ENCODE measurements at regions not wholly inside any gene's neighbourhood (a gene's known extent, or its start where the extent isn't known, plus 50 kb on each side); places are given as distances from the start of the nearest gene placed in this dataset.
"Not testable (repeated sequence)": the region's sequence is repeated elsewhere in the genome, so short reads cannot be mapped to it uniquely, and the experiment has no call there.

DNA sequence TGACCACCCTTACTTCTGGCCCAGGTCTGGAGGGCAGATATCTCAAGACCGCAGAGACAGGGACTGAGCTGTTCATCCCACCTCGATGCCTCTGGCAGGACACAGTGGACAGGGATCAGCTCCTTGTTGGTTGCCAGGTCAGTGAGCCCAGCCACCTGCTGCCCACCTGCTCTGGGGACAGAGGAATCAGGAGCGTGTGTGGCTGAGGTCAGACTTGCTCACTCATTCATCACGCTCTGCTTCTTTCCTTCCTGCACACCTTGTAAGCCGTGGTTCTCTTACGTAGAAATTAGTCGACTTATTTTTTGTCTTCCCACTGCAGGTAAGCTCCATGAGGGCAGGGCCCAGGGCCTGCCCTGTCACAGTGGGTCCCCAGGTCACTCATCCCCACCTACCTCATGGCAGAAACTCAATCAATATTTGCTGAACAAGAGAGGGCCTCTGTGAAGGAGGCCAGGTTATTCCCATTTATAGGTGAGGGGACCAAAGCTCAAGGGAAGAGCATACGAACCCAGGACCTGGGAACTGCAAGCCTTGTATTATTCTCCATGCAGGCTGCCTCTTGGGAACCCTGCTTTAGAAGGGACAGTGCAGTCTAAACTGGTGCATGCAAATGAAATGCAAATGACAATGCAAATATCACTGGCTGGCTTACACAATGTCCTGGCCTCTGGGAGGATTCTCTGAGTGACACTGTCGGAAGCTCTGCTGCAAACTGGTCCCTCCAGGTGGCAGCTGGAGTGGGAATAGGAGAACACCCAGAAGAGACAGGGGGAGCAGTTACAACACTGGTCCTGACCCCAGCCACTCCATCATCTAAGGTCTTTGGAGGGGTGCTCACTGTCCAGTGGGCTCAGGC is 58.4 kb upstream of the PAX7 start:
- Histone ChIP-seq H3K4me3 (ENCODE audit: low read length) (no peak overlapping the region), H3K79me2 (ENCODE audit: control insufficient read depth, insufficient read depth, low read length) (no peaks in the 10 kb centered on the region), H3K4me1 (ENCODE audit: control insufficient read depth, low read depth, low read length) (no peaks in the 10 kb centered on the region), H3K79me1 (ENCODE audit: low read length) (no peaks in the 10 kb centered on the region), H3K9ac (ENCODE audit: low read length) (no peak overlapping the region), H3K4ac (ENCODE audit: low read depth, low read length) (no peak overlapping the region), H4K5ac (ENCODE audit: low read length) (no peak overlapping the region), H3K36me3 (ENCODE audit: control insufficient read depth, insufficient read depth, low read length) (no peaks in the 10 kb centered on the region), H2BK120ac (ENCODE audit: low read depth, low read length) (no peak overlapping the region), H3K27me3 (ENCODE audit: insufficient read depth, low read length, poor library complexity) (no peaks in the 10 kb centered on the region), H2BK15ac (replicated peaks; ENCODE audit: low read depth) (no peak overlapping the region), H3K4me2 (ENCODE audit: low read length) (no peak overlapping the region), H3K27ac (ENCODE audit: low read depth, low read length) (no peak overlapping the region), H3K56ac (ENCODE audit: low read length) (no peak overlapping the region), H2AK5ac (ENCODE audit: low read length) (no peak overlapping the region), H4K8ac (ENCODE audit: low read depth, low read length) (no peak overlapping the region), H3K23ac (ENCODE audit: low read length) (no peak overlapping the region), H2BK5ac (ENCODE audit: low read length) (no peak overlapping the region), H3K18ac (ENCODE audit: low read length) (no peak overlapping the region)
- peak; percentile 27 for DNase-seq
- WGBS (ENCODE audit: extremely low coverage, insufficient coverage, low lambda C conversion rate) = no CpG with 5 or more reads among the region's 9 CpGs

DNA sequence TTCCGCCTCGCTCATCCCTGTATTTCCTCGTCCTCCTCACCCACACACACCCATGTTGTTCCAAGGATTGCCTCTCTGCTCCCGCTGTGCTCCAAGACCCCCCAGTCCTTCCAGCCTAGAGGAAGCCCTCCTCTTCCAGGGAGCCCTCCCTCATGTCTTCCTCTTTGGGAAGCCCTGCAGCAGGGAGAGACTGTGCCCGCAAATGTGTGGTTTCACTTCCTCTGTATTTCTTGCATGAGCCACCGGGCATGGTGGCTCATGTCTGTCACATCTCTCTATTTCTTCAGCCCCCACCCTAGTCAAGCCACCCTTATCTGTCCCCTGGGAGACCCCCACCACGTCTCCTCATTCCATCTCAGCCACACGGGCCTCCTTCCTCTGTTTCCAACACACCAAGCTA is 57.5 kb upstream of the PAX7 start:
- no peak overlapping the region for H2AK5ac ChIP-seq (ENCODE audit: low read length)
- no peak overlapping the region for H3K27ac ChIP-seq (ENCODE audit: low read depth, low read length)
- no peak overlapping the region for H2BK120ac ChIP-seq (ENCODE audit: low read depth, low read length)
- no peak overlapping the region for H3K23ac ChIP-seq (ENCODE audit: low read length)
- H3K79me2 ChIP-seq (ENCODE audit: control insufficient read depth, insufficient read depth, low read length) = no peaks in the 10 kb centered on the region
- no peak overlapping the region for H3K18ac ChIP-seq (ENCODE audit: low read length)
- no peaks in the 10 kb centered on the region for H3K36me3 ChIP-seq (ENCODE audit: control insufficient read depth, insufficient read depth, low read length)
- no CpG with 5 or more reads among the region's 8 CpGs for WGBS (ENCODE audit: extremely low coverage, insufficient coverage, low lambda C conversion rate)
- no peak overlapping the region for H4K8ac ChIP-seq (ENCODE audit: low read depth, low read length)
- no peak overlapping the region for H3K4ac ChIP-seq (ENCODE audit: low read depth, low read length)
- no peak for DNase-seq
- no peak overlapping the region for H3K4me2 ChIP-seq (ENCODE audit: low read length)
- H3K56ac ChIP-seq (ENCODE audit: low read length) = no peak overlapping the region
- no peaks in the 10 kb centered on the region for H3K4me1 ChIP-seq (ENCODE audit: control insufficient read depth, low read depth, low read length)
- H2BK15ac ChIP-seq (replicated peaks; ENCODE audit: low read depth) = no peak overlapping the region
- H3K4me3 ChIP-seq (ENCODE audit: low read length) = no peak overlapping the region
- H3K9ac ChIP-seq (ENCODE audit: low read length) = no peak overlapping the region
- no peak overlapping the region for H4K5ac ChIP-seq (ENCODE audit: low read length)
- no peaks in the 10 kb centered on the region for H3K27me3 ChIP-seq (ENCODE audit: insufficient read depth, low read length, poor library complexity)
- no peak overlapping the region for H2BK5ac ChIP-seq (ENCODE audit: low read length)
- H3K79me1 ChIP-seq (ENCODE audit: low read length) = no peaks in the 10 kb centered on the region

GRCh38 chr1:18574754-18575153 is 55.9 kb upstream of the PAX7 start:
- Histone ChIP-seq H3K4me3 (ENCODE audit: low read length) (no peak overlapping the region), H4K5ac (ENCODE audit: low read length) (no peak overlapping the region), H3K56ac (ENCODE audit: low read length) (no peak overlapping the region), H3K4me1 (ENCODE audit: control insufficient read depth, low read depth, low read length) (no peaks in the 10 kb centered on the region), H2BK5ac (ENCODE audit: low read length) (no peak overlapping the region), H2AK5ac (ENCODE audit: low read length) (no peak overlapping the region), H3K23ac (ENCODE audit: low read length) (no peak overlapping the region), H4K8ac (ENCODE audit: low read depth, low read length) (no peak overlapping the region), H3K27me3 (ENCODE audit: insufficient read depth, low read length, poor library complexity) (no peaks in the 10 kb centered on the region), H2BK15ac (replicated peaks; ENCODE audit: low read depth) (no peak overlapping the region), H3K36me3 (ENCODE audit: control insufficient read depth, insufficient read depth, low read length) (no peaks in the 10 kb centered on the region), H3K27ac (ENCODE audit: low read depth, low read length) (no peak overlapping the region), H2BK120ac (ENCODE audit: low read depth, low read length) (no peak overlapping the region), H3K4me2 (ENCODE audit: low read length) (no peak overlapping the region), H3K79me2 (ENCODE audit: control insufficient read depth, insufficient read depth, low read length) (no peaks in the 10 kb centered on the region), H3K4ac (ENCODE audit: low read depth, low read length) (no peak overlapping the region), H3K18ac (ENCODE audit: low read length) (no peak overlapping the region), H3K9ac (ENCODE audit: low read length) (no peak overlapping the region), H3K79me1 (ENCODE audit: low read length) (no peaks in the 10 kb centered on the region)
- no peak for DNase-seq
- no CpG with 5 or more reads among the region's 5 CpGs for WGBS (ENCODE audit: extremely low coverage, insufficient coverage, low lambda C conversion rate)

DNA sequence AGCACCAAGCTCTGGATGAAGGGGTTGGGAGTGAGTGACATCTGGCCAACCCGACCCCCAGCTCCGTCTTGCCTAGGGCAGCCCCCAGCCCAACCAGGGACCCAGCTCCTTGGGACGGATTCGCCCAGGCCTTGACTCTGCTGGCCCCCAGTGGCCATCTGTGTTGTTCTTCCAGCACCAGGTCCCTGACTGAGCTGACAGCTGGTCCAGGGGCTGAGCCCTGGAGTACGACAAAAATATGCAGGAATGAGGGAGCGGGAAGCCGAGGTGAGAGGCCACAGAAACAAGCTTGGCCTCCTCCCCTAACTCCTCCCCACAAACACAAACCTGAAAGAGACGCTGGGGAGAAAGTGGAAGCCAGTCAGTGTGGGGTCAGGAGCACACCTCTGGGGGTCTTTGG is 55.0 kb upstream of the PAX7 start:
- Histone ChIP-seq H3K23ac (ENCODE audit: low read length) (no peak overlapping the region), H3K56ac (ENCODE audit: low read length) (peak overlapping the region; percentile 49), H3K27ac (ENCODE audit: low read depth, low read length) (no peak overlapping the region), H3K36me3 (ENCODE audit: control insufficient read depth, insufficient read depth, low read length) (no peaks in the 10 kb centered on the region), H2BK120ac (ENCODE audit: low read depth, low read length) (no peak overlapping the region), H3K4me3 (ENCODE audit: low read length) (no peak overlapping the region), H3K4ac (ENCODE audit: low read depth, low read length) (no peak overlapping the region), H2AK5ac (ENCODE audit: low read length) (no peak overlapping the region), H3K4me2 (ENCODE audit: low read length) (no peak overlapping the region), H3K18ac (ENCODE audit: low read length) (no peak overlapping the region), H2BK15ac (replicated peaks; ENCODE audit: low read depth) (no peak overlapping the region), H4K8ac (ENCODE audit: low read depth, low read length) (no peak overlapping the region), H3K79me2 (ENCODE audit: control insufficient read depth, insufficient read depth, low read length) (no peaks in the 10 kb centered on the region), H3K4me1 (ENCODE audit: control insufficient read depth, low read depth, low read length) (no peaks in the 10 kb centered on the region), H3K27me3 (ENCODE audit: insufficient read depth, low read length, poor library complexity) (no peaks in the 10 kb centered on the region), H4K5ac (ENCODE audit: low read length) (no peak overlapping the region), H2BK5ac (ENCODE audit: low read length) (no peak overlapping the region), H3K9ac (ENCODE audit: low read length) (no peak overlapping the region), H3K79me1 (ENCODE audit: low read length) (no peaks in the 10 kb centered on the region)
- peak; percentile 95 for DNase-seq
- WGBS (ENCODE audit: extremely low coverage, insufficient coverage, low lambda C conversion rate) = no CpG with 5 or more reads among the region's 8 CpGs

GRCh38 chr1:18578271-18578670 is 52.4 kb upstream of the PAX7 start:
- H3K27me3 ChIP-seq (ENCODE audit: insufficient read depth, low read length, poor library complexity) = no peaks in the 10 kb centered on the region
- no CpG with 5 or more reads among the region's 6 CpGs for WGBS (ENCODE audit: extremely low coverage, insufficient coverage, low lambda C conversion rate)
- no peak overlapping the region for H3K56ac ChIP-seq (ENCODE audit: low read length)
- no peak overlapping the region for H3K4me3 ChIP-seq (ENCODE audit: low read length)
- H2AK5ac ChIP-seq (ENCODE audit: low read length) = no peak overlapping the region
- H2BK5ac ChIP-seq (ENCODE audit: low read length) = no peak overlapping the region
- H2BK120ac ChIP-seq (ENCODE audit: low read depth, low read length) = no peak overlapping the region
- H3K4ac ChIP-seq (ENCODE audit: low read depth, low read length) = no peak overlapping the region
- H4K8ac ChIP-seq (ENCODE audit: low read depth, low read length) = no peak overlapping the region
- no peak overlapping the region for H3K18ac ChIP-seq (ENCODE audit: low read length)
- H3K36me3 ChIP-seq (ENCODE audit: control insufficient read depth, insufficient read depth, low read length) = no peaks in the 10 kb centered on the region
- H3K79me1 ChIP-seq (ENCODE audit: low read length) = no peaks in the 10 kb centered on the region
- H3K9ac ChIP-seq (ENCODE audit: low read length) = no peak overlapping the region
- H3K79me2 ChIP-seq (ENCODE audit: control insufficient read depth, insufficient read depth, low read length) = no peaks in the 10 kb centered on the region
- H4K5ac ChIP-seq (ENCODE audit: low read length) = no peak overlapping the region
- H3K27ac ChIP-seq (ENCODE audit: low read depth, low read length) = no peak overlapping the region
- no peak for DNase-seq
- H3K4me1 ChIP-seq (ENCODE audit: control insufficient read depth, low read depth, low read length) = no peaks in the 10 kb centered on the region
- no peak overlapping the region for H3K23ac ChIP-seq (ENCODE audit: low read length)
- H3K4me2 ChIP-seq (ENCODE audit: low read length) = no peak overlapping the region
- H2BK15ac ChIP-seq (replicated peaks; ENCODE audit: low read depth) = no peak overlapping the region

GRCh38 chr1:18579267-18579666 is 51.4 kb upstream of the PAX7 start:
- not testable (repeated sequence) for H2BK15ac ChIP-seq (replicated peaks; ENCODE audit: low read depth); DNase-seq; H3K56ac ChIP-seq (ENCODE audit: low read length); H3K4me1 ChIP-seq (ENCODE audit: control insufficient read depth, low read depth, low read length); H3K18ac ChIP-seq (ENCODE audit: low read length); H3K27ac ChIP-seq (ENCODE audit: low read depth, low read length); H4K8ac ChIP-seq (ENCODE audit: low read depth, low read length); H3K4me2 ChIP-seq (ENCODE audit: low read length); H2BK5ac ChIP-seq (ENCODE audit: low read length); H3K4me3 ChIP-seq (ENCODE audit: low read length); H3K27me3 ChIP-seq (ENCODE audit: insufficient read depth, low read length, poor library complexity); H3K36me3 ChIP-seq (ENCODE audit: control insufficient read depth, insufficient read depth, low read length); H3K4ac ChIP-seq (ENCODE audit: low read depth, low read length); H3K79me1 ChIP-seq (ENCODE audit: low read length); H2AK5ac ChIP-seq (ENCODE audit: low read length); H2BK120ac ChIP-seq (ENCODE audit: low read depth, low read length); H3K79me2 ChIP-seq (ENCODE audit: control insufficient read depth, insufficient read depth, low read length); H4K5ac ChIP-seq (ENCODE audit: low read length); H3K9ac ChIP-seq (ENCODE audit: low read length); H3K23ac ChIP-seq (ENCODE audit: low read length)
- no CpG with 5 or more reads among the region's 7 CpGs for WGBS (ENCODE audit: extremely low coverage, insufficient coverage, low lambda C conversion rate)
